Kidney (tissue), 13 donors: ENCODE measurements at regions not wholly inside any gene's neighbourhood (a gene's known extent, or its start where the extent isn't known, plus 50 kb on each side); places are given as distances from the start of the nearest gene placed in this dataset.

ENCODE experiments used
- DNase-seq, 5 donors: peaks; one replicate each; pipeline ENCODE4 v3.0.0-alpha.2; 2013 to 2020
- FAIRE-seq: peaks from 2 replicates; lab custom pipeline; 2012; peaks lifted over from hg19 to GRCh38; lab: Jason Lieb, UNC
- H3K27ac ChIP-seq, 2 donors: one replicate each; pipeline ENCODE4 v1.7.0; 2013; ENCODE audit warnings: low read depth in 2 of 2, low read length in 2 of 2, inconsistent platforms in 1 of 2
- H3K27me3 ChIP-seq: one replicate; pipeline ENCODE4 v1.7.1; 2013; ENCODE audit warnings: low read length, inconsistent platforms; ENCODE audit not compliant: control insufficient read depth, insufficient read depth
- H3K36me3 ChIP-seq, 3 donors: one replicate each; pipeline versions ENCODE4 v1.7.0 to v1.7.1; 2013; ENCODE audit warnings: low read length in 3 of 3, control low read depth in 1 of 3, inconsistent platforms in 1 of 3; ENCODE audit not compliant: insufficient read depth in 3 of 3, control insufficient read depth in 2 of 3
- H3K4me1 ChIP-seq, 3 donors: one replicate each; pipeline versions ENCODE4 v1.7.0 to v1.7.1; 2013; ENCODE audit warnings: low read length in 3 of 3, inconsistent platforms in 1 of 3, low read depth in 1 of 3; ENCODE audit not compliant: control insufficient read depth in 2 of 3, insufficient read depth in 2 of 3
- H3K4me3 ChIP-seq, 3 donors: one replicate each; pipeline versions ENCODE4 v1.7.0 to v1.8.1; 2013; ENCODE audit warnings: low read length in 3 of 3, control low read depth in 1 of 3, inconsistent platforms in 1 of 3
- H3K9ac ChIP-seq, 3 donors: one replicate each; pipeline versions ENCODE4 v1.7.0 to v1.7.1; 2013; ENCODE audit warnings: low read length in 3 of 3, control low read depth in 1 of 3, inconsistent platforms in 1 of 3
- H3K9me3 ChIP-seq, 3 donors: one replicate each; pipeline versions ENCODE4 v1.7.0 to v1.7.1; 2013; ENCODE audit warnings: low read length in 3 of 3, control low read depth in 1 of 3, inconsistent platforms in 1 of 3; ENCODE audit not compliant: control insufficient read depth in 2 of 3, insufficient read depth in 1 of 3
- intact Hi-C: fragments of 100-400 bp; cut with DNase I; formaldehyde crosslinking; loops from one replicate; pipeline ENCODE4 v1.11.1; 2022
- TF ChIP-seq, protein P1 (sequence below): IDR thresholded peaks from 3 replicates; pipeline ENCODE4 v1.5.1; 2012; ENCODE audit warnings: mild to moderate bottlenecking, moderate library complexity, borderline replicate concordance; ENCODE audit not compliant: insufficient read depth; ENCODE audit errors: extremely low read depth
- donor health status: control.
- donor health status: control.
- donor health status: control.
- donor health status: control.
- donor health status: control.
- donor health status: DM: yes; HTN: yes; CAD: no.
- donor health status: Normal renal cell carcinoma (clear cell type).

DNA sequence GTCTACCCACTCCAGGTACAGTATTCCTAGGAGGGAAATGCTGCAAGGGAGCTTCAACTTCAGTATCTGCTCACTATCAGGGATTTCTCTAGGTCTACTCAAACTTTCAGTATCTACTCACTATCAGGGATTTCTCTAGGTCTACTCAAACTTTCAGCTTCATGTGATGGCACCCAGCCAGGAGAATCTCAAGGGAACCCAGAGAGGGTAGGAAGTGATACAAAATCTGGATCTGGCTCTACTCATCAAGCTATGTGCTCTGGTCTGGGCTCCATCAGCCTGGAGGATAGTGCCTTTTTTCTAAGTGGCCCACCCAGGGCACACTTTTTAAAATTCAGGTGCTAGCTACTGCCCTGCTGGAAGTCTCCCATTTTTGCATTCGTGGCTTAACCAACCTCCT, 52.3 kb upstream of the FNDC3A start:
- Histone ChIP-seq H3K27me3 (no peaks in the 10 kb centered on the region), H3K9ac (no peak overlapping the region), H3K4me3 (no peak overlapping the region), H3K4me1 (no peaks in the 10 kb centered on the region), H3K9me3 (no peaks in the 10 kb centered on the region), H3K27ac (no peak overlapping the region), H3K36me3 (no peaks in the 10 kb centered on the region)
- no peak for FAIRE-seq
- no peak for DNase-seq
- intact Hi-C loops, result no loop called here
- TF ChIP-seq, protein P1, sequence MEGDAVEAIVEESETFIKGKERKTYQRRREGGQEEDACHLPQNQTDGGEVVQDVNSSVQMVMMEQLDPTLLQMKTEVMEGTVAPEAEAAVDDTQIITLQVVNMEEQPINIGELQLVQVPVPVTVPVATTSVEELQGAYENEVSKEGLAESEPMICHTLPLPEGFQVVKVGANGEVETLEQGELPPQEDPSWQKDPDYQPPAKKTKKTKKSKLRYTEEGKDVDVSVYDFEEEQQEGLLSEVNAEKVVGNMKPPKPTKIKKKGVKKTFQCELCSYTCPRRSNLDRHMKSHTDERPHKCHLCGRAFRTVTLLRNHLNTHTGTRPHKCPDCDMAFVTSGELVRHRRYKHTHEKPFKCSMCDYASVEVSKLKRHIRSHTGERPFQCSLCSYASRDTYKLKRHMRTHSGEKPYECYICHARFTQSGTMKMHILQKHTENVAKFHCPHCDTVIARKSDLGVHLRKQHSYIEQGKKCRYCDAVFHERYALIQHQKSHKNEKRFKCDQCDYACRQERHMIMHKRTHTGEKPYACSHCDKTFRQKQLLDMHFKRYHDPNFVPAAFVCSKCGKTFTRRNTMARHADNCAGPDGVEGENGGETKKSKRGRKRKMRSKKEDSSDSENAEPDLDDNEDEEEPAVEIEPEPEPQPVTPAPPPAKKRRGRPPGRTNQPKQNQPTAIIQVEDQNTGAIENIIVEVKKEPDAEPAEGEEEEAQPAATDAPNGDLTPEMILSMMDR, result no peak

DNA sequence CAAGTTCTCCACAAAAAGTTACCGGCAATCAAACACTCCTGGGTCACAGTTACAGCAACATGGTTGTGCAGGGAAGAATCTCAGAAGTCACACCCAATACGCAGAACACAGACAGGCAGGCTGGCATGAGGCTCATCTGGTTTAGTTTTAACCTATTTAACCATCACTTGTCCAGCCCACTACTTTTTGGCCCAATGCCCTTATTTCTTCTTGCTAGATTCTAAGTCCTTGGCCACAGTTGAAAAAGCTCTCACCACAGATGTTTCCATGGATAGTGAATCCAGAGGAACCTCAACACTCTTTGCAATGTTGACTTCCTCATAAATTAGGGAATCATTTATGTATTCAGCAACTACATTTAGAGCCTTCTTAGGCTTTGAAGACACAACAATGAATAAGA, 50.7 kb upstream of the FNDC3A start:
- no peak for FAIRE-seq
- DNase-seq, result no peak
- Histone ChIP-seq H3K9me3 (no peaks in the 10 kb centered on the region), H3K9ac (no peak overlapping the region), H3K27ac (no peak overlapping the region), H3K36me3 (no peaks in the 10 kb centered on the region), H3K4me1 (no peaks in the 10 kb centered on the region), H3K27me3 (no peaks in the 10 kb centered on the region), H3K4me3 (no peak overlapping the region)
- intact Hi-C loops, result no loop called here
- TF ChIP-seq, protein P1, result no peak
